ENCODE measurements at regions not wholly inside any gene's neighbourhood (a gene's known extent, or its start where the extent isn't known, plus 50 kb on each side); places are given as distances from the start of the nearest gene placed in this dataset.

DNA sequence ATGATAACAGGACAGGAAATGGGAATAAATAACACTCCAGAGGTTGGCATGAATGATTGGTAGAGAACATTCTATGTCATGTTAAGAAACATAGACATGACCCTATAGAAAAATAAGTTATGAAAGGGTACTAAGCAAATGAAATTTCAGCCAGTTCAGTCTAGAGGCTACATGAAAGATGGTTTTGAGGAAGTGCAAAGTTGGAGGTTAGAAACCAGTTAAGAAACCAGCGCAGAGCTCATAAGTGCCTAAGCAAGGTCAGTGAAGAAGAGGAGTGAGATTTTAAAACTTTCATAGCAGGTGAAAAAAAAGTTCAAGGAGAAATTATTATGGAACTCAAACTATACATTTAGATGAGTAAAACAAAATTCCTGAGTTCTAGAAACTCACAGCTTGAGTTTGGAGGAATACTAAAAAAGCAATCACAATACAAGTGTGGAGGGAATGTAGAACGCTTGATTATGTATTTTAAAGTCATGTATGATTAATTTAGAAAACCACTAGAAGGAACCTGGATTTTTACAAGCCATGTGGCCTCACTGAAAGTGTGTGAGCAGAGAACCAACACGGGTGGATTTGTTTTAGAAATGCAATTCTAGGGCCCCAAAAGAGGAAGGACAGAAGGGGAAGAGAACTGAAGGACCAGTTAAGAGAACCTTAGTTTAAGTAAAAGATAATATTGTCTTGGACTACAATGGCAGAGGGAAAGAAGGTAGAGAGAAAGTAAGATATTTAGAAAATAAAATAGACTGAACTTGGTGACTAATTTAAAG is 162.4 kb downstream of the PCDH20 start:
- no peak overlapping the region for H3K4me3 ChIP-seq
- TF ChIP-seq POLR2AphosphoS5 (IDR thresholded peaks at IDR 0.05): no peak
- TF ChIP-seq, protein P1, sequence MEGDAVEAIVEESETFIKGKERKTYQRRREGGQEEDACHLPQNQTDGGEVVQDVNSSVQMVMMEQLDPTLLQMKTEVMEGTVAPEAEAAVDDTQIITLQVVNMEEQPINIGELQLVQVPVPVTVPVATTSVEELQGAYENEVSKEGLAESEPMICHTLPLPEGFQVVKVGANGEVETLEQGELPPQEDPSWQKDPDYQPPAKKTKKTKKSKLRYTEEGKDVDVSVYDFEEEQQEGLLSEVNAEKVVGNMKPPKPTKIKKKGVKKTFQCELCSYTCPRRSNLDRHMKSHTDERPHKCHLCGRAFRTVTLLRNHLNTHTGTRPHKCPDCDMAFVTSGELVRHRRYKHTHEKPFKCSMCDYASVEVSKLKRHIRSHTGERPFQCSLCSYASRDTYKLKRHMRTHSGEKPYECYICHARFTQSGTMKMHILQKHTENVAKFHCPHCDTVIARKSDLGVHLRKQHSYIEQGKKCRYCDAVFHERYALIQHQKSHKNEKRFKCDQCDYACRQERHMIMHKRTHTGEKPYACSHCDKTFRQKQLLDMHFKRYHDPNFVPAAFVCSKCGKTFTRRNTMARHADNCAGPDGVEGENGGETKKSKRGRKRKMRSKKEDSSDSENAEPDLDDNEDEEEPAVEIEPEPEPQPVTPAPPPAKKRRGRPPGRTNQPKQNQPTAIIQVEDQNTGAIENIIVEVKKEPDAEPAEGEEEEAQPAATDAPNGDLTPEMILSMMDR (IDR thresholded peaks at IDR 0.05): no peak
- TF ChIP-seq EP300 (IDR thresholded peaks at IDR 0.05): no peak
- TF ChIP-seq POLR2A (IDR thresholded peaks at IDR 0.05): no peak
- WGBS, 2 donors: 54 to 57% methylated on average over 3 of the region's 3 CpGs
- intact Hi-C loops (cut with DNase I): no loop called here
- DNase-seq: no peak
- no peaks in the 10 kb centered on the region for H3K36me3 ChIP-seq
- no peak overlapping the region for H3K27ac ChIP-seq
- H3K27me3 ChIP-seq: no peaks in the 10 kb centered on the region
- H3K4me1 ChIP-seq: no peaks in the 10 kb centered on the region
- H3K9me3 ChIP-seq: no peaks in the 10 kb centered on the region

DNA sequence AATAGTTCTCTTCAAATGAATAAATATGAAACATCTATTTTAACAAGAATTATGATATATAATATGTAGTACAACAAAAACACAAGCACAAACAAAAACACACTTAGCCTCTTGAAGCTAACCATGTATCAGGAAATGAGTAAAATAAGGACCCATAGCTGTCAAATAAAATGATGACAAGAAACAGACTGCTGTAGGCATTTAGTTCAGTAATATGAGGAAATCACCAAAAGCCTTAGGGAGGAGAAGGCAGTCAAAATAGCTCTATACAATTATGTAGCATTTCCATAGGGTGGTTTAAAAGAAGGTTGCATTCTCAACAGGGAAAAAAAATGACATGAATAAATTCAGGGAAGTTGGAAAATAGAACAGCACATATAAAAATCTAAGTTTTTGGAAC is 163.4 kb downstream of the PCDH20 start:
- TF ChIP-seq POLR2AphosphoS5 (IDR thresholded peaks at IDR 0.05) (no peak), EP300 (IDR thresholded peaks at IDR 0.05) (no peak), POLR2A (IDR thresholded peaks at IDR 0.05) (no peak)
- TF ChIP-seq, protein P1 (IDR thresholded peaks at IDR 0.05): no peak
- intact Hi-C loops (cut with DNase I): no loop called here
- Histone ChIP-seq H3K9me3 (no peaks in the 10 kb centered on the region), H3K27ac (no peak overlapping the region), H3K36me3 (no peaks in the 10 kb centered on the region), H3K27me3 (no peaks in the 10 kb centered on the region), H3K4me1 (no peaks in the 10 kb centered on the region), H3K4me3 (no peak overlapping the region)
- no peak for DNase-seq

DNA sequence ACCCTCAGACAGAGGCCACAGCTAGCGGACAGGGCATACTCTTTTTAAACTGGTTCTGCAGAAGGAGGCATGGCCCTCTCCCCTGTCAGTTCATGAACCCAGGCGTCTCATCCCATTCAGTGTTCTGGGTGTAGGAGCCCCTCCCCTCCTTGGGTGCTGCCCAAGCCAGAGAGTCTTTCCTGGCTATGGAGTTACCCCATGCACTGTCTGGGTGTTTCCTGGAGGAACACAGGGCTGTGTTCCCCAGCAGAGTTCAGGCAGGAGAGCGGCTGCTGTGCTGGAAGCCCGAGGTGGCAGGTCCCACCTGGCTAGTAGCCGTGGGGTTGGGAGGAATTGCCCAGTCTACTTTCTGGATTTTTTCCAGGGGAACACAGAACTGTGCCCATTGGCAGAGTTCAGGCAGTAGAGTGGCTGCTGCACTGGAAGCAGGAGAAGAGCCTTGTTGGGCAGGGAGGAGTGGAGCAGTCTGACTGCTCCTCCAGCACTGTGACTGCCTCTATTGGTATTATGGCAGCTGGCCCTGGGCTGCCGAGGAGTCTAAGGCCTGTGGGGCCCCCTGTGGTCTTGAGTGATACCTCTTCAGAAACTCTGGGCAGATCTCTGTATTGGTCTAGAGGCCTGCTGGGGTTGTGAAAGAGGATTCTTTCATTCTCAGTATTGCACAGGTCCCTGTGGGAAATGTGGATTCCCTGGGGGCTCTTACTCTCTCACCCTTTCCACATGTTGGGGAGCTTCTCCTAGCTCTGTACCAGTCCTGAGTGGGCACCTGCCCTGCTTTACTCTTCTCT is 168.3 kb downstream of the PCDH20 start:
- no peak for DNase-seq
- H3K27ac ChIP-seq: no peak overlapping the region
- H3K4me3 ChIP-seq: no peak overlapping the region
- no peak for TF ChIP-seq POLR2A (IDR thresholded peaks at IDR 0.05)
- no peak for TF ChIP-seq EP300 (IDR thresholded peaks at IDR 0.05)
- TF ChIP-seq POLR2AphosphoS5 (IDR thresholded peaks at IDR 0.05): no peak
- TF ChIP-seq, protein P1 (IDR thresholded peaks at IDR 0.05): no peak
- H3K4me1 ChIP-seq: no peaks in the 10 kb centered on the region
- H3K9me3 ChIP-seq: no peaks in the 10 kb centered on the region
- no peaks in the 10 kb centered on the region for H3K27me3 ChIP-seq
- intact Hi-C loops (cut with DNase I): no loop called here
- H3K36me3 ChIP-seq: no peaks in the 10 kb centered on the region
- 76 to 77% methylated on average over 6 of the region's 6 CpGs for WGBS, 2 donors

DNA sequence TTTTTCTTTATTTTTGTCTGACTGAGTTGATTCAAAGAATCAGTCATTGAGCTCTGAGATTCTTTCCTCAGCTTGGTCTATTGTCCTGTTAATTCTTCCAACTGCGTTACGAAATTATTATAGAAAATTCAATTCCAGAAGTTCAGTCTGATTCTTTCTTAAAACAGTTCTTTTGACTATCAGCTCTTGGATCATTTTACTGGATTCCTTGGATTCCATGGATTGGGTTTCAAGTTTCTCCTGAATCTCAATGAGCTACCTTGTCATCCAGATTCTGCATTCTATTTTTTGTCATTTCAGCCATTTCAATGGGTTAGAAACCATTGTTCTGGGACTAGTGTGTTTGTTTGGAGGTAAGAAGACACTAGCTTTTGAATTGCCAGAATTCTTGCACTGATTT is 169.3 kb downstream of the PCDH20 start:
- Histone ChIP-seq H3K27ac (no peak overlapping the region), H3K4me1 (no peaks in the 10 kb centered on the region), H3K4me3 (no peak overlapping the region), H3K36me3 (no peaks in the 10 kb centered on the region), H3K27me3 (no peaks in the 10 kb centered on the region), H3K9me3 (no peaks in the 10 kb centered on the region)
- intact Hi-C loops (cut with DNase I): no loop called here
- no peak for DNase-seq
- 71 to 73% methylated on average over 2 of the region's 2 CpGs for WGBS, 2 donors
- TF ChIP-seq POLR2A (IDR thresholded peaks at IDR 0.05) (no peak), EP300 (IDR thresholded peaks at IDR 0.05) (no peak), POLR2AphosphoS5 (IDR thresholded peaks at IDR 0.05) (no peak)
- TF ChIP-seq, protein P1 (IDR thresholded peaks at IDR 0.05): no peak
